Liver (tissue), 8 donors: ENCODE measurements at regions not wholly inside any gene's neighbourhood (a gene's known extent, or its start where the extent isn't known, plus 50 kb on each side); places are given as distances from the start of the nearest gene placed in this dataset.

ENCODE experiments used
- DNase-seq: peaks from one replicate; pipeline ENCODE4 v3.0.0-alpha.2; 2017; ENCODE audit warnings: low spot score
- H3K27ac ChIP-seq, 2 donors: one replicate each; pipeline ENCODE4 v1.7.0; 2013; ENCODE audit warnings: inconsistent platforms in 2 of 2, low read length in 2 of 2, control low read depth in 1 of 2, low read depth in 1 of 2, mild to moderate bottlenecking in 1 of 2
- H3K27me3 ChIP-seq, 4 donors: one replicate each; pipeline versions ENCODE4 v1.6.1 to v1.7.0; 2013; ENCODE audit warnings: low read length in 3 of 4, inconsistent platforms in 1 of 4, mild to moderate bottlenecking in 1 of 4, moderate library complexity in 1 of 4; ENCODE audit not compliant: control insufficient read depth in 4 of 4, insufficient read depth in 4 of 4
- H3K36me3 ChIP-seq, 4 donors: one replicate each; pipeline versions ENCODE4 v1.6.1 to v1.7.0; 2013; ENCODE audit warnings: low read length in 3 of 4, mild to moderate bottlenecking in 3 of 4, low read depth in 1 of 4, moderate library complexity in 1 of 4; ENCODE audit not compliant: control insufficient read depth in 4 of 4, insufficient read depth in 3 of 4
- H3K4me1 ChIP-seq, 4 donors: one replicate each; pipeline versions ENCODE4 v1.6.1 to v1.7.0; 2013; ENCODE audit warnings: low read length in 3 of 4, mild to moderate bottlenecking in 3 of 4, moderate library complexity in 1 of 4; ENCODE audit not compliant: control insufficient read depth in 4 of 4, insufficient read depth in 4 of 4
- H3K4me3 ChIP-seq, 3 donors: one replicate each; pipeline versions ENCODE4 v1.6.1 to v1.7.0; 2013; ENCODE audit warnings: low read length in 3 of 3, control low read depth in 1 of 3, low read depth in 1 of 3, mild to moderate bottlenecking in 1 of 3
- H3K9ac ChIP-seq, 2 donors: one replicate each; pipeline ENCODE4 v1.7.0; 2013; ENCODE audit warnings: low read length in 2 of 2, mild to moderate bottlenecking in 2 of 2, moderate library complexity in 2 of 2, control low read depth in 1 of 2, low read depth in 1 of 2
- H3K9me3 ChIP-seq, 4 donors: one replicate each; pipeline versions ENCODE4 v1.6.1 to v1.7.0; 2013; ENCODE audit warnings: low read length in 3 of 4; ENCODE audit not compliant: control insufficient read depth in 4 of 4
- EGR1 ChIP-seq, 2 donors: IDR thresholded peaks; 2 replicates each; pipeline ENCODE4 v1.6.1; 2016 to 2018; ENCODE audit warnings: antibody characterized with exemption in 2 of 2, low read depth in 2 of 2
- FOXA1 ChIP-seq: IDR thresholded peaks from 2 replicates; pipeline ENCODE4 v1.6.1; 2016; ENCODE audit warnings: antibody characterized with exemption
- GABPA ChIP-seq, 2 donors: IDR thresholded peaks in 1 of 2; conservative IDR thresholded peaks in 1 of 2; 2 replicates each; pipeline ENCODE4 v1.6.1; 2016; ENCODE audit warnings: antibody characterized with exemption in 2 of 2, mild to moderate bottlenecking in 1 of 2, moderate library complexity in 1 of 2
- HNF4A ChIP-seq, 2 donors: conservative IDR thresholded peaks; 2 replicates each; pipeline ENCODE4 v1.6.1; 2016; ENCODE audit warnings: antibody characterized with exemption in 2 of 2, mild to moderate bottlenecking in 2 of 2
- NR2F2 ChIP-seq: IDR thresholded peaks from 2 replicates; pipeline ENCODE4 v1.6.1; 2016; ENCODE audit warnings: antibody characterized with exemption
- RAD21 ChIP-seq, 2 donors: IDR thresholded peaks; 2 replicates each; pipeline ENCODE4 v1.6.1; 2016; ENCODE audit warnings: antibody characterized with exemption in 2 of 2, mild to moderate bottlenecking in 2 of 2
- RXRA ChIP-seq, 2 donors: IDR thresholded peaks; 2 replicates each; pipeline ENCODE4 v1.6.1; 2017 to 2018; ENCODE audit warnings: antibody characterized with exemption in 2 of 2, mild to moderate bottlenecking in 1 of 2
- WGBS: extraction: QIAGEN DNeasy Blood & Tissue Kit; methylation state at CpG from one replicate; pipeline ENCODE4 v1.1.7; 2013; 5-methylcytosine and 5-hydroxymethylcytosine counted together
- TF ChIP-seq, protein P1 (sequence below): IDR thresholded peaks from 2 replicates; pipeline ENCODE4 v1.6.1; 2016; ENCODE audit warnings: antibody characterized with exemption
- TF ChIP-seq, protein P2 (sequence below): IDR thresholded peaks from 2 replicates; pipeline ENCODE4 v1.6.1; 2016; ENCODE audit warnings: antibody characterized with exemption
- TF ChIP-seq, protein P3 (sequence below): fragments of 150-350 bp; IDR thresholded peaks from 2 replicates; pipeline ENCODE4 v1.5.1; 2017; ENCODE audit warnings: improper control_type of control experiment, low read depth, low read length; ENCODE audit not compliant: missing input control
- donor health status: healthy.
- donor health status: healthy.
- donor health status: healthy.
- donor health status: healthy.
- donor health status: healthy.

DNA sequence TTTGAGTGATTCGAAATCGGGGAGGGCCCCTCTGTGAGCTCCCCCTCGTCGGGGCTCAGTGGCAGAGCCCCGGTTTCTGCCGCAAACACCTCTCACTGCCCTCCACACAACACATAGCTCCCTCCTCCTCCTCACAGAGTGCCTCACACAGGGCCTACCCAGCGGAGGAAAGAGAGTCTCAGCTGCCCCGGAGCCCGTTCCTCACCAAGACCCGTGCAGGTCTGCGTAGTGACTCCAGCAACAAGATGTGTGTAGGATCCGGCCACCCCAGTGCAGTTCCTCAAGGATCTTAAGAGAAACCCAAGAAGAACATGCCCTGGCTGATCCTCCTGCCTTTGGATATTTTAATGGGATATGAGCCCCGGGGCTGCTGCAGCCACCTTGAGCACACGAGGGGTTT, 238.4 kb downstream of the BRD1 start:
- no peaks in the 10 kb centered on the region for H3K27me3 ChIP-seq
- WGBS: 90% methylated on average over 14 of the region's 14 CpGs
- H3K9ac ChIP-seq: no peak overlapping the region
- no peak for DNase-seq
- no peaks in the 10 kb centered on the region for H3K36me3 ChIP-seq
- TF ChIP-seq, protein P1, sequence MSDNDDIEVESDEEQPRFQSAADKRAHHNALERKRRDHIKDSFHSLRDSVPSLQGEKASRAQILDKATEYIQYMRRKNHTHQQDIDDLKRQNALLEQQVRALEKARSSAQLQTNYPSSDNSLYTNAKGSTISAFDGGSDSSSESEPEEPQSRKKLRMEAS: no peak
- H3K27ac ChIP-seq: no peak overlapping the region
- H3K4me3 ChIP-seq: no peak overlapping the region
- no peaks in the 10 kb centered on the region for H3K4me1 ChIP-seq
- H3K9me3 ChIP-seq: peaks cover 0 to 3% (median 0%) of the 10 kb centered on the region in 4 donors

DNA sequence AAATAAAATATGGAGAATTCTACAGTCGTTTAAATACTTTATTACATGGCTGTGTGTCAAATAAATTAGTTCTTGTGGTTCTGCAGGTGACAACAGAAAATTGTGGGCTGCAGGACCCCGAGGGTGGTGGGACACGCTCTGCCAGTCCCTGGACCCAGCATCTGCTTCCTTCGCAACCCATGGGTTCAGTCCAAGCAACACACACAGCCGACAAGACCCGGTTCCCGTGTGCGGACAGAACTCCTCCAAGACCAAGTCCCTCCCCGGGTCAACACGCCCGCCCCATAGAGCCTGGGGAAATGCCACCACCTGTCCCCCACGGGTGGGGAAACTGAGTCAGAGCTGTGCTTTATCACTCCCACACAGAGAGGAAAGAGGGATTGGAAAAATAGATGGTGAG, 238.9 kb downstream of the BRD1 start:
- no peak overlapping the region for H3K9ac ChIP-seq
- no peaks in the 10 kb centered on the region for H3K27me3 ChIP-seq
- WGBS: 75% methylated on average over 12 of the region's 12 CpGs
- H3K4me1 ChIP-seq: no peaks in the 10 kb centered on the region
- no peak overlapping the region for H3K27ac ChIP-seq
- no peaks in the 10 kb centered on the region for H3K36me3 ChIP-seq
- TF ChIP-seq, protein P1: no peak
- TF ChIP-seq EGR1 (IDR thresholded peaks at IDR 0.05; ENCODE audit: low read depth in 2 of 2) (no peak), NR2F2 (no peak), RAD21 (IDR thresholded peaks at IDR 0.05) (no peak), RXRA (IDR thresholded peaks at IDR 0.05) (no peak)
- TF ChIP-seq, protein P2, sequence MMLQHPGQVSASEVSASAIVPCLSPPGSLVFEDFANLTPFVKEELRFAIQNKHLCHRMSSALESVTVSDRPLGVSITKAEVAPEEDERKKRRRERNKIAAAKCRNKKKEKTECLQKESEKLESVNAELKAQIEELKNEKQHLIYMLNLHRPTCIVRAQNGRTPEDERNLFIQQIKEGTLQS: no peak
- TF ChIP-seq, protein P3, sequence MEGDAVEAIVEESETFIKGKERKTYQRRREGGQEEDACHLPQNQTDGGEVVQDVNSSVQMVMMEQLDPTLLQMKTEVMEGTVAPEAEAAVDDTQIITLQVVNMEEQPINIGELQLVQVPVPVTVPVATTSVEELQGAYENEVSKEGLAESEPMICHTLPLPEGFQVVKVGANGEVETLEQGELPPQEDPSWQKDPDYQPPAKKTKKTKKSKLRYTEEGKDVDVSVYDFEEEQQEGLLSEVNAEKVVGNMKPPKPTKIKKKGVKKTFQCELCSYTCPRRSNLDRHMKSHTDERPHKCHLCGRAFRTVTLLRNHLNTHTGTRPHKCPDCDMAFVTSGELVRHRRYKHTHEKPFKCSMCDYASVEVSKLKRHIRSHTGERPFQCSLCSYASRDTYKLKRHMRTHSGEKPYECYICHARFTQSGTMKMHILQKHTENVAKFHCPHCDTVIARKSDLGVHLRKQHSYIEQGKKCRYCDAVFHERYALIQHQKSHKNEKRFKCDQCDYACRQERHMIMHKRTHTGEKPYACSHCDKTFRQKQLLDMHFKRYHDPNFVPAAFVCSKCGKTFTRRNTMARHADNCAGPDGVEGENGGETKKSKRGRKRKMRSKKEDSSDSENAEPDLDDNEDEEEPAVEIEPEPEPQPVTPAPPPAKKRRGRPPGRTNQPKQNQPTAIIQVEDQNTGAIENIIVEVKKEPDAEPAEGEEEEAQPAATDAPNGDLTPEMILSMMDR: no peak
- peaks cover 0 to 3% (median 0%) of the 10 kb centered on the region in 4 donors for H3K9me3 ChIP-seq
- no peak overlapping the region for H3K4me3 ChIP-seq
- no peak for DNase-seq

DNA sequence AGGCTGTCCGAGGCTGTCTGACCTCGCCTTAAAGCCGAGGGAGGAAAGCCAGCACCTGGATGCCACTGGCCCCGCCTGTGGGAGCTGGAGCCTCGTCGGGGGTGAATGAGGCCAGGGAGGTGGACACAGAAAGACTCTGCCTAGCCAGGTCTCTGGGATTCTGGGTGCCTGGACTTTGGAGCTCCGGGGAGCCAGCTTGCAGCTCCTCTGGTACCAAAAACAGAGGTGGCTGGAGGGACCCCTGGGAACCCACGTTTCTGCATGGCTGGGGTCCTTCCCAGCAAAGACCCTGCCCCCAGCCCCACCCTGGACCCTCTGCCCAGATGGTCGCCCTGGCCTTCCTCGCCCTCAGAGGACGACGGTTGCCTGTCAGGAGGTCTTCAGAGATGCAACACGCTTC, 239.7 kb downstream of the BRD1 start:
- no peaks in the 10 kb centered on the region for H3K27me3 ChIP-seq
- 78% methylated on average over 13 of the region's 13 CpGs for WGBS
- no peak for DNase-seq

More for the DNA sequence above, 239.7 kb downstream of the BRD1 start:
- no peaks in the 10 kb centered on the region for H3K4me1 ChIP-seq
- TF ChIP-seq FOXA1 (no peak), GABPA (IDR thresholded peaks at IDR 0.05 in 1 of 2, conservative IDR thresholded peaks at IDR 0.05 in 1 of 2) (no peak), RAD21 (IDR thresholded peaks at IDR 0.05) (no peak), HNF4A (conservative IDR thresholded peaks at IDR 0.05) (no peak), EGR1 (IDR thresholded peaks at IDR 0.05; ENCODE audit: low read depth in 2 of 2) (no peak), RXRA (IDR thresholded peaks at IDR 0.05) (no peak)
- TF ChIP-seq, protein P3: no peak
- H3K9me3 ChIP-seq: peaks cover 0 to 3% (median 0%) of the 10 kb centered on the region in 4 donors
- no peak overlapping the region for H3K4me3 ChIP-seq
- no peak overlapping the region for H3K27ac ChIP-seq
- no peaks in the 10 kb centered on the region for H3K36me3 ChIP-seq
- no peak overlapping the region for H3K9ac ChIP-seq
